Spinal cord (tissue), 9 donors: ENCODE measurements at regions not wholly inside any gene's neighbourhood (a gene's known extent, or its start where the extent isn't known, plus 50 kb on each side); places are given as distances from the start of the nearest gene placed in this dataset.
"Not testable (repeated sequence)": the region's sequence is repeated elsewhere in the genome, so short reads cannot be mapped to it uniquely, and the experiment has no call there.

ENCODE experiments used
- DNase-seq, 6 donors: peaks; one replicate each; pipeline versions ENCODE4 v3.0.0 to v3.0.0-alpha.2; 2013 to 2015; ENCODE audit warnings: low spot score in 6 of 6, low read depth in 4 of 6
- H3K27ac ChIP-seq: one replicate; pipeline ENCODE4 v1.5.1; 2013; ENCODE audit warnings: low read depth, low read length, control low read depth
- H3K27me3 ChIP-seq: one replicate; pipeline ENCODE4 v1.6.1; 2013; ENCODE audit warnings: low read length; ENCODE audit not compliant: control insufficient read depth, insufficient read depth
- H3K36me3 ChIP-seq: one replicate; pipeline ENCODE4 v1.6.1; 2013; ENCODE audit warnings: low read length; ENCODE audit not compliant: control insufficient read depth, insufficient read depth
- H3K4me1 ChIP-seq: one replicate; pipeline ENCODE4 v1.6.1; 2013; ENCODE audit warnings: low read length; ENCODE audit not compliant: control insufficient read depth, insufficient read depth
- H3K4me3 ChIP-seq: one replicate; pipeline ENCODE4 v1.5.1; 2013; ENCODE audit warnings: low read depth, low read length, control low read depth
- H3K9me3 ChIP-seq: one replicate; pipeline ENCODE4 v1.6.1; 2013; ENCODE audit warnings: low read length; ENCODE audit not compliant: control insufficient read depth, insufficient read depth
- WGBS: methylation state at CpG from one replicate; pipeline ENCODE4 v1.1.5; 2013; ENCODE audit warnings: missing lambda C conversion rate; ENCODE audit not compliant: insufficient coverage; 5-methylcytosine and 5-hydroxymethylcytosine counted together
- donor health status: healthy.

DNA sequence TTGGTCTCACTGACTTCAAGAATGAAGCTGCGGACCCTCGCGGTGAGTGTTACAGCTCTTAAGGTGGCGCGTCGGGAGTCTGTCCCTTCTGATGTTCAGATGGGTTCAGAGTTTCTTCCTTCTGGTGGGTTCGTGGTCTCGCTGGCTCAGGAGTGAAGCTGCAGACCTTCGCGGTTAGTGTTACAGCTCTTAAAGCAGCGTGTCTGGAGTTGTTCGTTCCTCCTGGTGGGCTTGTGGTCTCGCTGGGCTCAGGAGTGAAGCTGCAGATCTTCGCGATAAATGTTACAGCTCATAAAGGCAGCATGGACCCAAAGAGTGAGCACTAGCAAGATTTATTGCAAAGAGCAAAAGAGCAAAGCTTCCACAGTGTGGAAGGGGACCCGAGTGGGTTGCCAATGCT lies 119.1 kb upstream of the TOP1 start:
- H3K4me1 ChIP-seq, H3K27me3 ChIP-seq, H3K27ac ChIP-seq, DNase-seq, H3K36me3 ChIP-seq, H3K9me3 ChIP-seq, H3K4me3 ChIP-seq: not testable (repeated sequence)
- WGBS: 93% methylated on average over 13 of the region's 16 CpGs

DNA sequence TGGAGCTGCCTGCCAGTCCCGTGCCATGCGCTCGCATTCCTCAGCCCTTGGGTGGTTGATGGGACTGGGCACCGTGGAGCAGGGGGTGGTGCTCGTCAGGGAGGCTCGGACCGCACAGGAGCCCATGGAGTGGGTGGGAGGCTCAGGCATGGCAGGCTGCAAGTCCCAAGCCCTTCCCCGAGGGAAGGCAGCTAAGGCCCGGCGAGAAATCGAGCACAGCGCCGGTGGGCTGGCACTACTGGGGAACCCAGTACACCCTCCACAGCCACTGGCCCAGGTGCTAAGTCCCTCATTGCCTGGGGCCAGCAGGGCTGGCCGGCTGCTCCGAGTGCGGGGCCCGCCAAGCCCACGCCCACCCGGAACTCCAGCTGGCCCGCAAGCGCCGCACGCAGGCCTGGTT lies 118.2 kb upstream of the TOP1 start:
- WGBS: 97% methylated on average over 10 of the region's 23 CpGs
- not testable (repeated sequence) for H3K4me3 ChIP-seq, H3K27me3 ChIP-seq, H3K9me3 ChIP-seq, DNase-seq, H3K36me3 ChIP-seq, H3K27ac ChIP-seq, H3K4me1 ChIP-seq

DNA sequence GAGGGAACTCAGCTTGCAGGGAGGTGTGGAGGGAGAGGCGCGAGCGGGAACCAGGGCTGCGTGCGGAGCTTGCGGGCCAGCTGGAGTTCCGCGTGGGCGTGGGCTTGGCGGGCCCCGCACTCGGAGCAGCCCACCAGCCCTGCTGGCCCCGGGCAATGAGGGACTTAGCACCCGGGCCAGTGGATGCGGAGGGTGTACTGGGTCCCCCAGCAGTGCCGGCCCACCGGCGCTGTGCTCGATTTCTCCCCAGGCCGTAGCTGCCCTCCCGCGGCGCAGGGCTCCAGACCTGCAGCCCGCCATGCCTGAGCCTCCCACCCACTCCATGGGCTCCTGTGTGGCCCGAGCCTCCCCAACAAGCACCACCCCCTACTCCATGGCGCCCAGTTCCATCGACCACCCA lies 117.5 kb upstream of the TOP1 start:
- DNase-seq, H3K27me3 ChIP-seq: not testable (repeated sequence)
- WGBS: 98% methylated on average over 20 of the region's 27 CpGs

DNA sequence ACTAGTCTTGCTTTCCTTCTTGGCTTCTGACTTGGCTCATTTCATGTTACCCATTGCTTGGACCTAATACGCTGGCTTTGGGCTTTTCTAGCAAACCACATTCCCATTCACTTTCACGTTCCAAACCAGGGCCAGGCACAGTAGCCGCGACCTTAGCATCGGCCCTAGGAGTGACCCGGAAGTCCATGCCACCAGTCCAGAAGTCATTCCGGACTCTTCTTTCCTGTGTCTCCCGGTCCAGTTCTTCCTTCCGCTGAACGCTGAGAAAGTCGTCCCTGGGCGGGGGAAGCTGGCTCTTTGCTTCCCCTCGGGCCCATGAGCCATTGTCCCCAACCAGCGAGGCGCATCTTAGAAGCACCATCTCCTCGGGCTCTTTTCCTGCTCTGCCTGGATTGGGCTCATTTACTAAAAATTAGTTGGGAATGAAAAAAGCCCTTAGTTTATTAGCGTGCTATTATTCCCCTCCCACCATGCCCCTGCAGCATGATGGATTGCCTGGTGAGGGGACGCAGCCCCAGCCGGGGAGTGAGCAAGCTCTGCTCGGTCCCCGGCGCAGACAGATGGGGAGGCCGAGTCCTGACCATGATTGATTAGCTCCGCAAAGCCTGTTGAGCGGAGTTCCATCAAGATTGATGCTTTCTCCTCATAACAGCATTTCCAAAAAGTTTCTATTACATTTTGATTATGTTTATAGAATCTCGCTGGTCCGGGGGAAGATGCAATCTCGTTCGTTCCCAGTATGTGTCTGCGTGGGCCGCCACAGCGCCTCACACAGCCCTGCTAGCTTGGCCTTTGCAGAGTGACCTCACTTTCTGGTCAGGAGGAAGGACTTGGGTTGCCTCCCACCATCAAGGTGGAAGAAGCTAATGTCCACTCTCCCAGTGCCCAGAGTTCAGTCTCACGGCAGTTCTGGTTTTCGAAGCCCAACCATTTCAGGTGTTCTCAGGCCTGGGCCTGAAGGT lies 115.1 kb upstream of the TOP1 start:
- H3K27me3 ChIP-seq: no peaks in the 10 kb centered on the region
- H3K27ac ChIP-seq: no peak overlapping the region
- no peaks in the 10 kb centered on the region for H3K9me3 ChIP-seq
- H3K4me1 ChIP-seq: no peaks in the 10 kb centered on the region
- H3K4me3 ChIP-seq: no peak overlapping the region
- no peaks in the 10 kb centered on the region for H3K36me3 ChIP-seq
- WGBS: 86% methylated on average over 28 of the region's 34 CpGs
- no peak for DNase-seq

More for the DNA sequence above, 117.5 kb upstream of the TOP1 start:
- H3K36me3 ChIP-seq, H3K4me3 ChIP-seq, H3K9me3 ChIP-seq, H3K27ac ChIP-seq, H3K4me1 ChIP-seq: not testable (repeated sequence)

DNA sequence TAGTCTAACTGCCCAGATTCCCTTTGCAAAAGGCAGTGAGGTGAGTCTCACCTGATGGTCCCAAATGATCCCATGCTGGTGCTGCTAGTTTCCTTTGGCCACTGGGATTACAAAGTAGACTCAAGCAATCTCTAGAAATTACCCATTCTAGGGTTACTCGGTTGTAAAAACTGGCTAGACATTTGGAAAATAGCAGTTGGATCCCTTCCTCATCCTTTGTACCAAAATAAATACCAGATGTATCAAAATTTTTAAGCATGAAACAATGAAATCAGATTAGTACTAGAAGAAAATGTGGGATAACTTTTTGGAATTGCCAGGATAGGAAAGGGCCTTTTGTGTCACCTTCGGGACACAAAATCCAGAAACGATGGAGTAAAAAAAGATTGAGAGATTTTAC lies 112.9 kb upstream of the TOP1 start:
- no peak for DNase-seq
- Histone ChIP-seq H3K27me3 (no peaks in the 10 kb centered on the region), H3K27ac (no peak overlapping the region), H3K4me1 (no peaks in the 10 kb centered on the region), H3K9me3 (no peaks in the 10 kb centered on the region), H3K4me3 (no peak overlapping the region), H3K36me3 (no peaks in the 10 kb centered on the region)
- no CpG with 5 or more reads among the region's 3 CpGs for WGBS

DNA sequence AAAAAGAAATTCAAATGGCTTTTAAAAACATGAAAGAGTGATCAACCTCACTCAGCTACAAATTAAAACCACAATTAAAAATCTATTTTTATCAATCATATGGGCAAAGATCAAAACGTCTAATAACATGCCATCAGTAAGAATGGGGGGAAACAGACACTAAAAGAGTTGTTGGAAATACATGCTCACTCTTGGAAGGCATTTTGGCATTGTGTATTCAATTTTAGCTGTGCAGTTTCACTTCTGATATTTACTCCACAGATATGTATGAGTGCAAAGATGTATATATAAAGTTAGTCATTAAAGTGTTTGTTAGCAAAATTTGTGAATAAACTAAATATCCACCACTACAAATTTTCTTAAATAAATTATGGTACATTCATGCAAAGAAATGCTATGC lies 112.3 kb upstream of the TOP1 start:
- H3K9me3 ChIP-seq: no peaks in the 10 kb centered on the region
- H3K27me3 ChIP-seq: no peaks in the 10 kb centered on the region
- no peak overlapping the region for H3K27ac ChIP-seq
- H3K36me3 ChIP-seq: no peaks in the 10 kb centered on the region
- no CpG with 5 or more reads among the region's 1 CpG for WGBS
- H3K4me1 ChIP-seq: no peaks in the 10 kb centered on the region
- no peak overlapping the region for H3K4me3 ChIP-seq
- DNase-seq: no peak

DNA sequence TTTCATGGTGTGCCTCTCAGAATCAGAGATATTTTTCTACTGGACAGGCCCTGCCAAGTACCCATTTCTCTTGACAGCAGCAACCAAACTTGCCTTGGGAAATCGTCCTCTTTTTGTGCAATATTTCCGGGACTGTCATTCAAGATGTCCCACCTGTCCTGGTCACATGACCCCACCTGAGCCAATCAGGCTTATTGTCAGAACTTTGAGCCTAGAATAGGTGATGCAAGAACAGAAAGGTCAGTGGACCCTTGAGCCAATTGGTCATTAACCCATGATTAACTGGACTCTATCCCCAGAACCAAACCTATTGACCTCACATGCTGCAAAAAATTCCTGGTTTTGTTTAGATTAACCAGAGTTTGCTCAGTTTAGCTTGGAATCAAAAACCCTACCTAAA lies 108.3 kb upstream of the TOP1 start:
- H3K27me3 ChIP-seq: no peaks in the 10 kb centered on the region
- no peaks in the 10 kb centered on the region for H3K9me3 ChIP-seq
- H3K36me3 ChIP-seq: no peaks in the 10 kb centered on the region
- H3K4me3 ChIP-seq: no peak overlapping the region
- no peak overlapping the region for H3K27ac ChIP-seq
- DNase-seq: no peak
- no peaks in the 10 kb centered on the region for H3K4me1 ChIP-seq
- 100% methylated on average over 1 of the region's 2 CpGs for WGBS

DNA sequence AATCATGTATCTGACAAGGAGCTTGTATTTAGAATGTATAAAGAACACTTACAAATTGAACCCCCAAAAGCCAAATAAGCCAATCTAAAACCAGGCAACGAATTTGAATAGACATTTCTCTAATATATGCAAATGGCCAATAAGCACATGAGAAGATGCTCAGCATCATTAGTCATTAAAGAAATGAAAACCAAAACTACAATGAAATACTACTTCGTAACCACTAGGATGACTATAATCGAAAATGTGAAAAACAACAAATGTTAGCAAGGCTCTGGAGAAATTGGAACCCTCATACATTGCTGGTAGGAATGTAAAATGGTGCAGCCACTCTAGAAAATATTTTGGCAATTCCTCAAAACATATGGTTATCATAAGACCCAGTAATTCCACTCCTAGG lies 105.8 kb upstream of the TOP1 start:
- H3K9me3 ChIP-seq: no peaks in the 10 kb centered on the region
- no CpG with 5 or more reads among the region's 3 CpGs for WGBS

DNA sequence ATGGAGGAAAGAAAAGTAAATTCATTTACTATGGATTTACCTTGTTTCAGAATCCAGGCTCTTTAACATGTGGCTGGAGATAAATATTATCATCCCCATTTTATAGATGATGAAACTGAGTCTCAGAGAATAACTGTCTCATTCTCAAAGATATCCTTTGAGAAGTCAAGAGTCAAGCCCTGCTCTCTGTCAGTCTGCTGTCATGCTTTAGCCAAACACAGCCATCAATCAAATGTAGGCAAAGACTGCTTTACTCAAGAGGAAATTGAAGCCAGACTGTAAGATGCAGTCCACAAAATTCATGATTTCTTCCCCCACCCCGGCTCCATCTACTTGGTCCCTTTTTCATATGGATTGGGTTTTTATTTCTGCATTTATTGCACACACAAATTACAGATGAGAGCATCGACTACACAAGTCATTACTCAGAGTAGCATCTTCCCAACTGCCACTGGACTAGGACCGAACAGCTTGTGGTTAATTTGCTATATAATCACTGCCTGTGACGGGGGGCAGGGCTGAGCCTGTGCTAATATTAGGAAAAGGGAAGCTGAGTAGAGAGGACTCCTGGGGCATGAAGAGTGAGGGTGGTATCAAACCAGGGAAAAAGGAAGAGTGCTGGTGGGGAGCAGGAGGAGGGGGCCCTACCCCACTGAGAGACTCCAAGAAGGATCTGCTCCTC lies 102.7 kb upstream of the TOP1 start:
- H3K27ac ChIP-seq: no peak overlapping the region
- DNase-seq: peak in 1 of 6 donors; percentile 70
- H3K27me3 ChIP-seq: peaks cover 2% of the 10 kb centered on the region
- no peaks in the 10 kb centered on the region for H3K9me3 ChIP-seq
- no peaks in the 10 kb centered on the region for H3K36me3 ChIP-seq
- H3K4me3 ChIP-seq: no peak overlapping the region
- 44% methylated on average over 2 of the region's 4 CpGs for WGBS
- no peaks in the 10 kb centered on the region for H3K4me1 ChIP-seq

More for the DNA sequence above, 105.8 kb upstream of the TOP1 start:
- H3K27me3 ChIP-seq: no peaks in the 10 kb centered on the region
- H3K27ac ChIP-seq: no peak overlapping the region
- H3K4me1 ChIP-seq: no peaks in the 10 kb centered on the region
- no peaks in the 10 kb centered on the region for H3K36me3 ChIP-seq
- H3K4me3 ChIP-seq: no peak overlapping the region
- no peak for DNase-seq

DNA sequence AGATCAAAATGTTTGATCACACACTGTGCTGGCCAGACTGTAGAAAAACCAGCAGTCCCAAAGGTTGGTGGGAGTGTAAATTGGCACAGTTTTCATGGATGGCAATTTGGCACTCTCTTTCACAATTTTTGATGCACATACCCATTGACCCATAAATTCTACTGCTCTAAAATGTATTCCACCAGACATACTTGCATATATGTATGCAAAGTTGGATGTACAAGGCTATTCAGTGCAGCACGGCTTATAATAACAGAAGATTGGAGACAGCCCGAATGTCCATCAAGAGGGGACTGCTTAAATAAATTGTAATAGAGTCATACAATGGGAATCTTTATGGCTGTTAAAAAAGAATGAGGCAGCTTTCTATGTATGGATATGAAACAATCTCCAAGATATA lies 101.7 kb upstream of the TOP1 start:
- H3K9me3 ChIP-seq: no peaks in the 10 kb centered on the region
- no peak overlapping the region for H3K4me3 ChIP-seq
- H3K4me1 ChIP-seq: no peaks in the 10 kb centered on the region
- peak in 1 of 6 donors; percentile 22 for DNase-seq
- peaks cover 2% of the 10 kb centered on the region for H3K27me3 ChIP-seq
- WGBS: 65% methylated on average over 2 of the region's 2 CpGs
- no peaks in the 10 kb centered on the region for H3K36me3 ChIP-seq
- H3K27ac ChIP-seq: no peak overlapping the region
